Activated naive CD4-positive, alpha-beta T cell treated with anti-CD3 and anti-CD28 coated beads for 36 hours (primary cell): ENCODE measurements at regions not wholly inside any gene's neighbourhood (a gene's known extent, or its start where the extent isn't known, plus 50 kb on each side); places are given as distances from the start of the nearest gene placed in this dataset.
"Not testable (repeated sequence)": the region's sequence is repeated elsewhere in the genome, so short reads cannot be mapped to it uniquely, and the experiment has no call there.

Experiments
- CTCF ChIA-PET: fragments of 350-600 bp; sonication (Branson Sonifier 250); formaldehyde crosslinking; loops from one replicate; lab custom pipeline; 2021; ENCODE audit warnings: antibody characterized with exemption; lab: Charles Lee
- DNase-seq: peaks from one replicate; pipeline ENCODE4 v3.0.0-alpha.2; 2020
- H3K27ac Mint-ChIP-seq: one replicate; pipeline ENCODE4 v1.8.0; 2021; ENCODE audit warnings: mild to moderate bottlenecking, mixed read lengths
- H3K27me3 Mint-ChIP-seq: one replicate; pipeline ENCODE4 v1.8.0; 2021; ENCODE audit warnings: low read depth, mixed read lengths
- H3K36me3 Mint-ChIP-seq: one replicate; pipeline ENCODE4 v1.8.0; 2021; ENCODE audit warnings: low read depth, mixed read lengths
- H3K4me1 Mint-ChIP-seq: one replicate; pipeline ENCODE4 v1.8.0; 2021; ENCODE audit warnings: low read depth, mixed read lengths
- H3K4me3 Mint-ChIP-seq: one replicate; pipeline ENCODE4 v1.8.0; 2021; ENCODE audit warnings: mild to moderate bottlenecking, moderate library complexity, mixed read lengths
- H3K9me3 Mint-ChIP-seq: one replicate; pipeline ENCODE4 v1.8.0; 2021; ENCODE audit warnings: mixed read lengths
- intact Hi-C: fragments of 100-400 bp; cut with micrococcal nuclease; formaldehyde crosslinking; loops from one replicate; pipeline ENCODE4 v1.15.1; 2023

- H3K4me1 Mint-ChIP-seq, result peaks cover 6% of the 10 kb centered on the region
- DNase-seq, result no peak
- H3K27ac Mint-ChIP-seq, result no peak overlapping the region
- H3K27me3 Mint-ChIP-seq, result no peaks in the 10 kb centered on the region
- no peaks in the 10 kb centered on the region for H3K9me3 Mint-ChIP-seq
- H3K4me3 Mint-ChIP-seq, result no peak overlapping the region
- no peaks in the 10 kb centered on the region for H3K36me3 Mint-ChIP-seq
- intact Hi-C loops, result no loop called here
- CTCF ChIA-PET, result no interaction called here
Observed at GRCh38 chr15:87656372-87656771, 600.2 kb downstream of the NTRK3 start.

- intact Hi-C loops, result no loop called here
- CTCF ChIA-PET, result no interaction called here
- Mint-ChIP-seq H3K4me3 (no peak overlapping the region), H3K27ac (no peak overlapping the region), H3K27me3 (no peaks in the 10 kb centered on the region), H3K9me3 (no peaks in the 10 kb centered on the region), H3K4me1 (no peaks in the 10 kb centered on the region), H3K36me3 (no peaks in the 10 kb centered on the region)
- no peak for DNase-seq
Observed at GRCh38 chr15:87653646-87654045, 602.9 kb downstream of the NTRK3 start.

GRCh38 chr15:87649175-87649574 lies 607.4 kb downstream of the NTRK3 start:
- intact Hi-C loops, result no loop called here
- CTCF ChIA-PET, result no interaction called here

GRCh38 chr15:87648278-87648677 lies 608.3 kb downstream of the NTRK3 start:
- Mint-ChIP-seq H3K27ac (no peak overlapping the region), H3K4me1 (peaks cover 21% of the 10 kb centered on the region), H3K9me3 (no peaks in the 10 kb centered on the region), H3K36me3 (no peaks in the 10 kb centered on the region), H3K4me3 (no peak overlapping the region), H3K27me3 (no peaks in the 10 kb centered on the region)
- CTCF ChIA-PET, result no interaction called here
- intact Hi-C loops, result no loop called here
- no peak for DNase-seq

More at GRCh38 chr15:87649175-87649574, 607.4 kb downstream of the NTRK3 start:
- peaks cover 12% of the 10 kb centered on the region for H3K4me1 Mint-ChIP-seq
- no peaks in the 10 kb centered on the region for H3K27me3 Mint-ChIP-seq
- H3K27ac Mint-ChIP-seq, result no peak overlapping the region
- no peak for DNase-seq
- no peaks in the 10 kb centered on the region for H3K36me3 Mint-ChIP-seq
- no peak overlapping the region for H3K4me3 Mint-ChIP-seq
- no peaks in the 10 kb centered on the region for H3K9me3 Mint-ChIP-seq

GRCh38 chr15:87645723-87646122 lies 610.8 kb downstream of the NTRK3 start:
- Mint-ChIP-seq H3K27ac (no peak overlapping the region), H3K4me1 (peaks cover 40% of the 10 kb centered on the region), H3K27me3 (no peaks in the 10 kb centered on the region), H3K9me3 (no peaks in the 10 kb centered on the region), H3K4me3 (no peak overlapping the region), H3K36me3 (no peaks in the 10 kb centered on the region)
- CTCF ChIA-PET, result no interaction called here
- intact Hi-C loops, result no loop called here
- DNase-seq, result no peak

GRCh38 chr15:87642997-87643396 lies 613.5 kb downstream of the NTRK3 start:
- peaks cover 51% of the 10 kb centered on the region for H3K4me1 Mint-ChIP-seq
- intact Hi-C loops, result loop anchor here (5.0 kb wide), 2 partner anchors 39 to 46 kb away; no protein-coding TSS in a partner anchor
- H3K27ac Mint-ChIP-seq, result peak overlapping the region; percentile 7
- peak; percentile 45 for DNase-seq
- H3K36me3 Mint-ChIP-seq, H3K4me3 Mint-ChIP-seq, H3K27me3 Mint-ChIP-seq, H3K9me3 Mint-ChIP-seq, CTCF ChIA-PET: not testable (repeated sequence)

GRCh38 chr15:87639305-87640011 lies 617.1 kb downstream of the NTRK3 start:
- CTCF ChIA-PET, result no interaction called here
- Mint-ChIP-seq H3K36me3 (no peaks in the 10 kb centered on the region), H3K4me1 (peaks cover 41% of the 10 kb centered on the region), H3K4me3 (no peak overlapping the region), H3K9me3 (no peaks in the 10 kb centered on the region), H3K27me3 (no peaks in the 10 kb centered on the region), H3K27ac (no peak overlapping the region)
- intact Hi-C loops, result loop anchor here (5.0 kb wide), 2 partner anchors 42 to 43 kb away; no protein-coding TSS in a partner anchor
- no peak for DNase-seq

GRCh38 chr15:87638554-87639083 lies 617.9 kb downstream of the NTRK3 start:
- CTCF ChIA-PET, result no interaction called here
- peaks cover 33% of the 10 kb centered on the region for H3K4me1 Mint-ChIP-seq

GRCh38 chr15:87634361-87634760 lies 622.2 kb downstream of the NTRK3 start:
- intact Hi-C loops, result no loop called here
- no peak overlapping the region for H3K4me3 Mint-ChIP-seq
- no peaks in the 10 kb centered on the region for H3K9me3 Mint-ChIP-seq
- H3K36me3 Mint-ChIP-seq, result no peaks in the 10 kb centered on the region
- H3K27ac Mint-ChIP-seq, result no peak overlapping the region
- DNase-seq, result no peak
- H3K4me1 Mint-ChIP-seq, result peaks cover 2% of the 10 kb centered on the region
- CTCF ChIA-PET, result no interaction called here
- no peaks in the 10 kb centered on the region for H3K27me3 Mint-ChIP-seq

More at GRCh38 chr15:87638554-87639083, 617.9 kb downstream of the NTRK3 start:
- intact Hi-C loops, result no loop called here
- Mint-ChIP-seq H3K9me3 (no peaks in the 10 kb centered on the region), H3K4me3 (no peak overlapping the region), H3K27me3 (no peaks in the 10 kb centered on the region), H3K27ac (no peak overlapping the region), H3K36me3 (no peaks in the 10 kb centered on the region)
- no peak for DNase-seq

- DNase-seq, result no peak
- Mint-ChIP-seq H3K9me3 (no peaks in the 10 kb centered on the region), H3K27me3 (no peaks in the 10 kb centered on the region), H3K36me3 (no peaks in the 10 kb centered on the region), H3K4me1 (no peaks in the 10 kb centered on the region), H3K4me3 (no peak overlapping the region), H3K27ac (no peak overlapping the region)
- intact Hi-C loops, result no loop called here
- CTCF ChIA-PET, result no interaction called here
Observed at GRCh38 chr15:87633525-87633924, 623.0 kb downstream of the NTRK3 start.

GRCh38 chr15:87632364-87632763 lies 624.2 kb downstream of the NTRK3 start:
- H3K4me1 Mint-ChIP-seq, result no peaks in the 10 kb centered on the region
- H3K4me3 Mint-ChIP-seq, result no peak overlapping the region
- intact Hi-C loops, result no loop called here
- no peak overlapping the region for H3K27ac Mint-ChIP-seq
- no peaks in the 10 kb centered on the region for H3K36me3 Mint-ChIP-seq
- H3K27me3 Mint-ChIP-seq, result no peaks in the 10 kb centered on the region
- DNase-seq, result no peak
- CTCF ChIA-PET, result no interaction called here
- H3K9me3 Mint-ChIP-seq, result no peaks in the 10 kb centered on the region

GRCh38 chr15:87631775-87632174 lies 624.8 kb downstream of the NTRK3 start:
- intact Hi-C loops, result no loop called here
- Mint-ChIP-seq H3K36me3 (no peaks in the 10 kb centered on the region), H3K27me3 (no peaks in the 10 kb centered on the region), H3K27ac (no peak overlapping the region), H3K9me3 (no peaks in the 10 kb centered on the region), H3K4me1 (no peaks in the 10 kb centered on the region), H3K4me3 (no peak overlapping the region)
- no peak for DNase-seq
- CTCF ChIA-PET, result no interaction called here

GRCh38 chr15:87631093-87631492 lies 625.4 kb downstream of the NTRK3 start:
- H3K27me3 Mint-ChIP-seq, result no peaks in the 10 kb centered on the region
- no peak overlapping the region for H3K4me3 Mint-ChIP-seq
- H3K36me3 Mint-ChIP-seq, result no peaks in the 10 kb centered on the region
- no peaks in the 10 kb centered on the region for H3K9me3 Mint-ChIP-seq
- CTCF ChIA-PET, result no interaction called here
- no peak for DNase-seq
- no peak overlapping the region for H3K27ac Mint-ChIP-seq
- intact Hi-C loops, result no loop called here
- no peaks in the 10 kb centered on the region for H3K4me1 Mint-ChIP-seq
